ENCODE measurements at regions not wholly inside any gene's neighbourhood (a gene's known extent, or its start where the extent isn't known, plus 50 kb on each side); places are given as distances from the start of the nearest gene placed in this dataset.

GRCh38 chr11:11209967-11210366 is 143.1 kb downstream of the CSNK2A3 start:
- Histone ChIP-seq H3K9me3 (ENCODE audit: low read depth) (no peaks in the 10 kb centered on the region), H3K27me3 (no peaks in the 10 kb centered on the region), H3K36me3 (no peaks in the 10 kb centered on the region), H3K27ac (no peak overlapping the region), H3K4me2 (no peak overlapping the region), H2AFZ (replicated peaks) (no peak overlapping the region), H3K9ac (no peak overlapping the region), H3K4me3 (no peak overlapping the region), H3K79me2 (ENCODE audit: low read depth) (no peaks in the 10 kb centered on the region), H3F3A (ENCODE audit: low read depth) (no peaks in the 10 kb centered on the region), H4K20me1 (ENCODE audit: low read depth) (no peaks in the 10 kb centered on the region), H3K4me1 (peaks cover 6% of the 10 kb centered on the region)
- Mint-ChIP-seq H3K4me3 (no peak overlapping the region), H3K27me3 (ENCODE audit: insufficient read depth, low read depth) (peaks cover 2% of the 10 kb centered on the region), H3K27ac (no peak overlapping the region), H3K9me3 (peaks cover 3% of the 10 kb centered on the region), H3K4me1 (peaks cover under 1% of the 10 kb centered on the region), H3K36me3 (no peaks in the 10 kb centered on the region)
- no peak for DNase-seq (ENCODE audit: low spot score)
- TF ChIP-seq EZH2phosphoT487 (IDR thresholded peaks at IDR 0.05), result no peak
- TF ChIP-seq EZH2 (IDR thresholded peaks at IDR 0.05), result no peak
- TF ChIP-seq CTCF (IDR thresholded peaks at IDR 0.05), result no peak

- no peak overlapping the region for H3K4me3 Mint-ChIP-seq
- peak overlapping the region; percentile 47 for H3K27ac Mint-ChIP-seq
- H2AFZ ChIP-seq (replicated peaks), result no peak overlapping the region
- no peaks in the 10 kb centered on the region for H3K36me3 ChIP-seq
- no peaks in the 10 kb centered on the region for H4K20me1 ChIP-seq (ENCODE audit: low read depth)
- no peaks in the 10 kb centered on the region for H3K36me3 Mint-ChIP-seq
- H3K4me1 Mint-ChIP-seq, result no peaks in the 10 kb centered on the region
- H3K27me3 Mint-ChIP-seq (ENCODE audit: insufficient read depth, low read depth), result no peaks in the 10 kb centered on the region
- H3K9me3 ChIP-seq (ENCODE audit: low read depth), result no peaks in the 10 kb centered on the region
- DNase-seq (ENCODE audit: low spot score), result no peak
- peaks cover 3% of the 10 kb centered on the region for H3K9me3 Mint-ChIP-seq
- no peaks in the 10 kb centered on the region for H3K27me3 ChIP-seq
- no peak overlapping the region for H3K27ac ChIP-seq
- H3K9ac ChIP-seq, result no peak overlapping the region
- no peak overlapping the region for H3K4me3 ChIP-seq
- no peaks in the 10 kb centered on the region for H3K79me2 ChIP-seq (ENCODE audit: low read depth)
- TF ChIP-seq EZH2phosphoT487 (IDR thresholded peaks at IDR 0.05), result no peak
- no peak for TF ChIP-seq CTCF (IDR thresholded peaks at IDR 0.05)
- no peak for TF ChIP-seq EZH2 (IDR thresholded peaks at IDR 0.05)
- H3K4me1 ChIP-seq, result no peaks in the 10 kb centered on the region
- H3F3A ChIP-seq (ENCODE audit: low read depth), result no peaks in the 10 kb centered on the region
- H3K4me2 ChIP-seq, result no peak overlapping the region
These were observed 144.1 kb downstream of the CSNK2A3 start for GRCh38 chr11:11208994-11209393.

- Mint-ChIP-seq H3K9me3 (peaks cover 7% of the 10 kb centered on the region), H3K36me3 (no peaks in the 10 kb centered on the region), H3K27ac (no peak overlapping the region), H3K4me3 (no peak overlapping the region), H3K4me1 (no peaks in the 10 kb centered on the region), H3K27me3 (ENCODE audit: insufficient read depth, low read depth) (no peaks in the 10 kb centered on the region)
- Histone ChIP-seq H3K27me3 (no peaks in the 10 kb centered on the region), H2AFZ (replicated peaks) (no peak overlapping the region), H3K4me1 (no peaks in the 10 kb centered on the region), H3K9ac (no peak overlapping the region), H3F3A (ENCODE audit: low read depth) (no peaks in the 10 kb centered on the region), H3K27ac (no peak overlapping the region), H3K4me2 (no peak overlapping the region), H3K4me3 (no peak overlapping the region), H4K20me1 (ENCODE audit: low read depth) (no peaks in the 10 kb centered on the region), H3K79me2 (ENCODE audit: low read depth) (no peaks in the 10 kb centered on the region), H3K36me3 (no peaks in the 10 kb centered on the region), H3K9me3 (ENCODE audit: low read depth) (no peaks in the 10 kb centered on the region)
- no peak for DNase-seq (ENCODE audit: low spot score)
- TF ChIP-seq EZH2phosphoT487 (IDR thresholded peaks at IDR 0.05) (no peak), CTCF (IDR thresholded peaks at IDR 0.05) (no peak), EZH2 (IDR thresholded peaks at IDR 0.05) (no peak)
These were observed 145.6 kb downstream of the CSNK2A3 start for GRCh38 chr11:11207428-11207827.
